H9 (cell line): ENCODE measurements at regions not wholly inside any gene's neighbourhood (a gene's known extent, or its start where the extent isn't known, plus 50 kb on each side); places are given as distances from the start of the nearest gene placed in this dataset.

Experiments used
- DNase-seq: peaks from one replicate; pipeline ENCODE4 v3.0.0-alpha.2; 2017
- H2AFZ ChIP-seq: one replicate; pipeline ENCODE4 v1.6.1; 2013; ENCODE audit warnings: mild to moderate bottlenecking, low read length, control low read depth, moderate library complexity
- H2AK5ac ChIP-seq: 2 replicates; pipeline ENCODE4 v1.6.1; 2013; ENCODE audit warnings: low read length, control low read depth, mixed read lengths; ENCODE audit not compliant: insufficient read length
- H2BK120ac ChIP-seq: one replicate; pipeline ENCODE4 v1.6.1; 2013; ENCODE audit warnings: low read depth, mild to moderate bottlenecking, low read length, control low read depth, inconsistent platforms; ENCODE audit not compliant: poor library complexity, severe bottlenecking
- H2BK12ac ChIP-seq: 2 replicates; pipeline ENCODE4 v1.6.1; 2013; ENCODE audit warnings: low read length, control low read depth, mixed read lengths, low read depth; ENCODE audit not compliant: insufficient read length
- H2BK15ac ChIP-seq: 2 replicates; pipeline ENCODE4 v1.6.1; 2013; ENCODE audit warnings: low read depth, low read length, control low read depth
- H2BK20ac ChIP-seq: one replicate; pipeline ENCODE4 v1.6.1; 2013; ENCODE audit warnings: low read depth, mild to moderate bottlenecking, low read length, control low read depth, inconsistent platforms; ENCODE audit not compliant: poor library complexity, severe bottlenecking
- H2BK5ac ChIP-seq: 2 replicates; pipeline ENCODE4 v1.6.1; 2013; ENCODE audit warnings: low read length, control low read depth, mixed read lengths; ENCODE audit not compliant: insufficient read length
- H3K14ac ChIP-seq: 2 replicates; pipeline ENCODE4 v1.6.1; 2013; ENCODE audit warnings: low read length, control low read depth; ENCODE audit not compliant: insufficient read depth
- H3K18ac ChIP-seq: 2 replicates; pipeline ENCODE4 v1.6.1; 2013; ENCODE audit warnings: low read depth, mild to moderate bottlenecking, mixed read lengths, low read length, control low read depth; ENCODE audit not compliant: insufficient read length
- H3K23ac ChIP-seq: 2 replicates; pipeline ENCODE4 v1.6.1; 2013; ENCODE audit warnings: low read length, control low read depth, mixed read lengths, low read depth; ENCODE audit not compliant: insufficient read length
- H3K23me2 ChIP-seq: 2 replicates; pipeline ENCODE4 v1.6.1; 2013; ENCODE audit warnings: low read depth, mild to moderate bottlenecking, mixed read lengths, low read length, control low read depth; ENCODE audit not compliant: insufficient read length, poor library complexity, severe bottlenecking
- H3K27ac ChIP-seq: 2 replicates; pipeline ENCODE4 v1.5.1; 2013; ENCODE audit warnings: low read length, control low read depth, mixed read lengths, low read depth; ENCODE audit not compliant: insufficient read length
- H3K27me3 ChIP-seq: 2 replicates; pipeline ENCODE4 v1.6.1; 2013; ENCODE audit warnings: low read length, control low read depth, inconsistent platforms; ENCODE audit not compliant: insufficient read depth
- H3K4ac ChIP-seq: 2 replicates; pipeline ENCODE4 v1.6.1; 2013; ENCODE audit warnings: low read depth, mild to moderate bottlenecking, control low read depth, inconsistent platforms, low read length, moderate library complexity
- H3K4me1 ChIP-seq: 2 replicates; pipeline ENCODE4 v1.6.1; 2013; ENCODE audit warnings: low read length, control low read depth, inconsistent platforms; ENCODE audit not compliant: insufficient read depth
- H3K4me2 ChIP-seq: 2 replicates; pipeline ENCODE4 v1.6.1; 2013; ENCODE audit warnings: low read length, control low read depth, mixed read lengths; ENCODE audit not compliant: insufficient read length, insufficient read depth
- H3K56ac ChIP-seq: 2 replicates; pipeline ENCODE4 v1.6.1; 2013; ENCODE audit warnings: low read depth, mild to moderate bottlenecking, mixed read lengths, low read length, control low read depth; ENCODE audit not compliant: insufficient read length
- H3K79me1 ChIP-seq: 2 replicates; pipeline ENCODE4 v1.6.1; 2013; ENCODE audit warnings: low read depth, mild to moderate bottlenecking, moderate library complexity, low read length, control low read depth, inconsistent platforms; ENCODE audit not compliant: insufficient read depth, poor library complexity, severe bottlenecking
- H3K79me2 ChIP-seq: 2 replicates; pipeline ENCODE4 v1.6.1; 2013; ENCODE audit warnings: low read length, control low read depth, inconsistent platforms; ENCODE audit not compliant: insufficient read depth
- H3K9ac ChIP-seq: 2 replicates; pipeline ENCODE4 v1.6.1; 2013; ENCODE audit warnings: low read length, control low read depth, mixed read lengths; ENCODE audit not compliant: insufficient read length; ENCODE audit errors: extremely low read depth
- H3K9me3 ChIP-seq: one replicate; pipeline ENCODE4 v1.6.1; 2013; ENCODE audit warnings: low read depth, low read length, inconsistent platforms; ENCODE audit not compliant: control insufficient read depth
- H3T11ph ChIP-seq: one replicate; pipeline ENCODE4 v1.6.1; 2013; ENCODE audit warnings: mild to moderate bottlenecking, low read length, control low read depth, inconsistent platforms
- H4K20me1 ChIP-seq: one replicate; pipeline ENCODE4 v1.6.1; 2013; ENCODE audit not compliant: control insufficient read depth, insufficient read length, insufficient read depth
- H4K5ac ChIP-seq: 2 replicates; pipeline ENCODE4 v1.6.1; 2013; ENCODE audit warnings: low read depth, mild to moderate bottlenecking, mixed read lengths, low read length, control low read depth; ENCODE audit not compliant: insufficient read length
- H4K8ac ChIP-seq: replicated peaks from 2 replicates; pipeline ENCODE4 v1.6.1; 2013; ENCODE audit warnings: low read length, control low read depth, mixed read lengths, low read depth; ENCODE audit not compliant: insufficient read length
- H4K91ac ChIP-seq: 2 replicates; pipeline ENCODE4 v1.6.1; 2013; ENCODE audit warnings: low read depth, mild to moderate bottlenecking, moderate library complexity, mixed read lengths, low read length, control low read depth; ENCODE audit not compliant: insufficient read length
- H3K27ac Mint-ChIP-seq, 3 experiments: 2 replicates in 2 of 3; 3 replicates in 1 of 3; pipeline ENCODE4 v1.8.0; 2020 to 2021; ENCODE audit warnings: mixed read lengths in 3 of 3, mild to moderate bottlenecking in 1 of 3, moderate library complexity in 1 of 3
- H3K27me3 Mint-ChIP-seq: 2 replicates; pipeline ENCODE4 v1.8.0; 2021; ENCODE audit warnings: low read depth, mild to moderate bottlenecking, moderate library complexity, mixed read lengths
- H3K36me3 Mint-ChIP-seq, 3 experiments: 2 replicates in 2 of 3; 3 replicates in 1 of 3; pipeline ENCODE4 v1.8.0; 2020 to 2021; ENCODE audit warnings: low read depth in 3 of 3, mixed read lengths in 3 of 3; ENCODE audit not compliant: insufficient read depth in 1 of 3
- H3K4me1 Mint-ChIP-seq, 2 experiments: 2 replicates each; pipeline ENCODE4 v1.8.0; 2020; ENCODE audit warnings: mixed read lengths in 2 of 2
- H3K4me3 Mint-ChIP-seq, 2 experiments: 2 replicates in 1 of 2; 3 replicates in 1 of 2; pipeline ENCODE4 v1.8.0; 2020 to 2021; ENCODE audit warnings: mild to moderate bottlenecking in 2 of 2, mixed read lengths in 2 of 2, moderate library complexity in 1 of 2
- H3K9me3 Mint-ChIP-seq, 2 experiments: 2 replicates in 1 of 2; 3 replicates in 1 of 2; pipeline ENCODE4 v1.8.0; 2020; ENCODE audit warnings: mild to moderate bottlenecking in 2 of 2, mixed read lengths in 2 of 2, moderate library complexity in 1 of 2
- WGBS: extraction: QIAGEN DNeasy Blood & Tissue Kit; methylation state at CpG from one replicate; pipeline ENCODE4 v1.1.7; 2013; ENCODE audit warnings: missing lambda C conversion rate, low lambda C conversion rate, mixed read lengths; ENCODE audit not compliant: insufficient read length; ENCODE audit errors: extremely low coverage; 5-methylcytosine and 5-hydroxymethylcytosine counted together
- TF ChIP-seq, protein P1 (sequence below): fragments of 200-600 bp; sonication (generic); conservative IDR thresholded peaks from 3 replicates; pipeline ENCODE4 v1.8.0; 2021; ENCODE audit warnings: antibody characterized with exemption, mild to moderate bottlenecking

DNA sequence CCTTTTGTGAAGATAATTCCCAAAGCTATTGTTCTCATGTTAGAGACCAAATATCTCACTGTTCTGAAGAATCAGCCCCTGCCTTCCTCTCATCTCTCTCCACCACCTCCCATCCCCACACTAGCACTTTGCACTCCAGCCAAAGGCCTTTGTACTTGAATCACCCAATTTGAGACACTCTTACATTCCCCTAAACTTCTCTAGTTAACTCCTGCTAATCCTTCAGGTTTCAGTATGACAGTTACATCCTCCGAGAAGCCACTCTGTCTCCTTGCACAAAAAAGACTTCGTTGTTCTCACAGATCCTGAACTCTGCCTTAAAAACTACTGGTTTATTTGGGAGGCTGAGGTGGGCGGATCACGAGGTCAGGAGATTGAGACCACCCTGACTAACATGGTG, 227.5 kb downstream of the PIK3R1 start:
- DNase-seq, result no peak
- H3T11ph ChIP-seq, result no peak overlapping the region
- no peak overlapping the region for H3K4ac ChIP-seq
- Mint-ChIP-seq H3K36me3 (no peaks in the 10 kb centered on the region; a peak in 1 of 7 replicates), H3K4me1 (peaks cover 6 to 7% of the 10 kb centered on the region in 2 experiments; a peak in 3 of 4 replicates), H3K9me3 (no peaks in the 10 kb centered on the region), H3K27ac (no peak overlapping the region), H3K4me3 (no peak overlapping the region), H3K27me3 (no peaks in the 10 kb centered on the region)
- no peaks in the 10 kb centered on the region for H3K4me1 ChIP-seq
- no peak overlapping the region for H3K14ac ChIP-seq
- H3K9me3 ChIP-seq, result no peaks in the 10 kb centered on the region
- H2BK15ac ChIP-seq, result no peak overlapping the region
- H3K27ac ChIP-seq, result no peak overlapping the region
- no peak overlapping the region for H3K4me2 ChIP-seq
- H3K18ac ChIP-seq, result no peak overlapping the region
- H3K9ac ChIP-seq, result no peak overlapping the region
- no peak overlapping the region for H4K91ac ChIP-seq
- no peak overlapping the region for H4K5ac ChIP-seq
- H3K23me2 ChIP-seq, result no peaks in the 10 kb centered on the region
- H2BK20ac ChIP-seq, result no peak overlapping the region
- no peak overlapping the region for H2BK5ac ChIP-seq
- H3K27me3 ChIP-seq, result no peaks in the 10 kb centered on the region
- H2AK5ac ChIP-seq, result no peak overlapping the region
- TF ChIP-seq, protein P1, sequence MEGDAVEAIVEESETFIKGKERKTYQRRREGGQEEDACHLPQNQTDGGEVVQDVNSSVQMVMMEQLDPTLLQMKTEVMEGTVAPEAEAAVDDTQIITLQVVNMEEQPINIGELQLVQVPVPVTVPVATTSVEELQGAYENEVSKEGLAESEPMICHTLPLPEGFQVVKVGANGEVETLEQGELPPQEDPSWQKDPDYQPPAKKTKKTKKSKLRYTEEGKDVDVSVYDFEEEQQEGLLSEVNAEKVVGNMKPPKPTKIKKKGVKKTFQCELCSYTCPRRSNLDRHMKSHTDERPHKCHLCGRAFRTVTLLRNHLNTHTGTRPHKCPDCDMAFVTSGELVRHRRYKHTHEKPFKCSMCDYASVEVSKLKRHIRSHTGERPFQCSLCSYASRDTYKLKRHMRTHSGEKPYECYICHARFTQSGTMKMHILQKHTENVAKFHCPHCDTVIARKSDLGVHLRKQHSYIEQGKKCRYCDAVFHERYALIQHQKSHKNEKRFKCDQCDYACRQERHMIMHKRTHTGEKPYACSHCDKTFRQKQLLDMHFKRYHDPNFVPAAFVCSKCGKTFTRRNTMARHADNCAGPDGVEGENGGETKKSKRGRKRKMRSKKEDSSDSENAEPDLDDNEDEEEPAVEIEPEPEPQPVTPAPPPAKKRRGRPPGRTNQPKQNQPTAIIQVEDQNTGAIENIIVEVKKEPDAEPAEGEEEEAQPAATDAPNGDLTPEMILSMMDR, result no peak
- no CpG with 5 or more reads among the region's 4 CpGs for WGBS
- no peaks in the 10 kb centered on the region for H3K79me1 ChIP-seq
- H4K20me1 ChIP-seq, result no peaks in the 10 kb centered on the region
- H2BK120ac ChIP-seq, result no peak overlapping the region
- H4K8ac ChIP-seq, result no peak overlapping the region
- H3K56ac ChIP-seq, result no peak overlapping the region
- H3K23ac ChIP-seq, result no peak overlapping the region
- no peak overlapping the region for H2BK12ac ChIP-seq
- H3K79me2 ChIP-seq, result no peaks in the 10 kb centered on the region
- H2AFZ ChIP-seq, result no peak overlapping the region
